H9 (cell line): ENCODE measurements at regions not wholly inside any gene's neighbourhood (a gene's known extent, or its start where the extent isn't known, plus 50 kb on each side); places are given as distances from the start of the nearest gene placed in this dataset.

Source experiments
- DNase-seq: peaks from one replicate; pipeline ENCODE4 v3.0.0-alpha.2; 2017
- H2AFZ ChIP-seq: one replicate; pipeline ENCODE4 v1.6.1; 2013; ENCODE audit warnings: mild to moderate bottlenecking, low read length, control low read depth, moderate library complexity
- H2AK5ac ChIP-seq: 2 replicates; pipeline ENCODE4 v1.6.1; 2013; ENCODE audit warnings: low read length, control low read depth, mixed read lengths; ENCODE audit not compliant: insufficient read length
- H2BK120ac ChIP-seq: one replicate; pipeline ENCODE4 v1.6.1; 2013; ENCODE audit warnings: low read depth, mild to moderate bottlenecking, low read length, control low read depth, inconsistent platforms; ENCODE audit not compliant: poor library complexity, severe bottlenecking
- H2BK12ac ChIP-seq: 2 replicates; pipeline ENCODE4 v1.6.1; 2013; ENCODE audit warnings: low read length, control low read depth, mixed read lengths, low read depth; ENCODE audit not compliant: insufficient read length
- H2BK15ac ChIP-seq: 2 replicates; pipeline ENCODE4 v1.6.1; 2013; ENCODE audit warnings: low read depth, low read length, control low read depth
- H2BK20ac ChIP-seq: one replicate; pipeline ENCODE4 v1.6.1; 2013; ENCODE audit warnings: low read depth, mild to moderate bottlenecking, low read length, control low read depth, inconsistent platforms; ENCODE audit not compliant: poor library complexity, severe bottlenecking
- H2BK5ac ChIP-seq: 2 replicates; pipeline ENCODE4 v1.6.1; 2013; ENCODE audit warnings: low read length, control low read depth, mixed read lengths; ENCODE audit not compliant: insufficient read length
- H3K14ac ChIP-seq: 2 replicates; pipeline ENCODE4 v1.6.1; 2013; ENCODE audit warnings: low read length, control low read depth; ENCODE audit not compliant: insufficient read depth
- H3K18ac ChIP-seq: 2 replicates; pipeline ENCODE4 v1.6.1; 2013; ENCODE audit warnings: low read depth, mild to moderate bottlenecking, mixed read lengths, low read length, control low read depth; ENCODE audit not compliant: insufficient read length
- H3K23ac ChIP-seq: 2 replicates; pipeline ENCODE4 v1.6.1; 2013; ENCODE audit warnings: low read length, control low read depth, mixed read lengths, low read depth; ENCODE audit not compliant: insufficient read length
- H3K23me2 ChIP-seq: 2 replicates; pipeline ENCODE4 v1.6.1; 2013; ENCODE audit warnings: low read depth, mild to moderate bottlenecking, mixed read lengths, low read length, control low read depth; ENCODE audit not compliant: insufficient read length, poor library complexity, severe bottlenecking
- H3K27ac ChIP-seq: 2 replicates; pipeline ENCODE4 v1.5.1; 2013; ENCODE audit warnings: low read length, control low read depth, mixed read lengths, low read depth; ENCODE audit not compliant: insufficient read length
- H3K27me3 ChIP-seq: 2 replicates; pipeline ENCODE4 v1.6.1; 2013; ENCODE audit warnings: low read length, control low read depth, inconsistent platforms; ENCODE audit not compliant: insufficient read depth
- H3K4ac ChIP-seq: 2 replicates; pipeline ENCODE4 v1.6.1; 2013; ENCODE audit warnings: low read depth, mild to moderate bottlenecking, control low read depth, inconsistent platforms, low read length, moderate library complexity
- H3K4me1 ChIP-seq: 2 replicates; pipeline ENCODE4 v1.6.1; 2013; ENCODE audit warnings: low read length, control low read depth, inconsistent platforms; ENCODE audit not compliant: insufficient read depth
- H3K4me2 ChIP-seq: 2 replicates; pipeline ENCODE4 v1.6.1; 2013; ENCODE audit warnings: low read length, control low read depth, mixed read lengths; ENCODE audit not compliant: insufficient read length, insufficient read depth
- H3K56ac ChIP-seq: 2 replicates; pipeline ENCODE4 v1.6.1; 2013; ENCODE audit warnings: low read depth, mild to moderate bottlenecking, mixed read lengths, low read length, control low read depth; ENCODE audit not compliant: insufficient read length
- H3K79me1 ChIP-seq: 2 replicates; pipeline ENCODE4 v1.6.1; 2013; ENCODE audit warnings: low read depth, mild to moderate bottlenecking, moderate library complexity, low read length, control low read depth, inconsistent platforms; ENCODE audit not compliant: insufficient read depth, poor library complexity, severe bottlenecking
- H3K79me2 ChIP-seq: 2 replicates; pipeline ENCODE4 v1.6.1; 2013; ENCODE audit warnings: low read length, control low read depth, inconsistent platforms; ENCODE audit not compliant: insufficient read depth
- H3K9ac ChIP-seq: 2 replicates; pipeline ENCODE4 v1.6.1; 2013; ENCODE audit warnings: low read length, control low read depth, mixed read lengths; ENCODE audit not compliant: insufficient read length; ENCODE audit errors: extremely low read depth
- H3K9me3 ChIP-seq: one replicate; pipeline ENCODE4 v1.6.1; 2013; ENCODE audit warnings: low read depth, low read length, inconsistent platforms; ENCODE audit not compliant: control insufficient read depth
- H3T11ph ChIP-seq: one replicate; pipeline ENCODE4 v1.6.1; 2013; ENCODE audit warnings: mild to moderate bottlenecking, low read length, control low read depth, inconsistent platforms
- H4K20me1 ChIP-seq: one replicate; pipeline ENCODE4 v1.6.1; 2013; ENCODE audit not compliant: control insufficient read depth, insufficient read length, insufficient read depth
- H4K5ac ChIP-seq: 2 replicates; pipeline ENCODE4 v1.6.1; 2013; ENCODE audit warnings: low read depth, mild to moderate bottlenecking, mixed read lengths, low read length, control low read depth; ENCODE audit not compliant: insufficient read length
- H4K8ac ChIP-seq: replicated peaks from 2 replicates; pipeline ENCODE4 v1.6.1; 2013; ENCODE audit warnings: low read length, control low read depth, mixed read lengths, low read depth; ENCODE audit not compliant: insufficient read length
- H4K91ac ChIP-seq: 2 replicates; pipeline ENCODE4 v1.6.1; 2013; ENCODE audit warnings: low read depth, mild to moderate bottlenecking, moderate library complexity, mixed read lengths, low read length, control low read depth; ENCODE audit not compliant: insufficient read length
- H3K27ac Mint-ChIP-seq, 3 experiments: 2 replicates in 2 of 3; 3 replicates in 1 of 3; pipeline ENCODE4 v1.8.0; 2020 to 2021; ENCODE audit warnings: mixed read lengths in 3 of 3, mild to moderate bottlenecking in 1 of 3, moderate library complexity in 1 of 3
- H3K27me3 Mint-ChIP-seq: 2 replicates; pipeline ENCODE4 v1.8.0; 2021; ENCODE audit warnings: low read depth, mild to moderate bottlenecking, moderate library complexity, mixed read lengths
- H3K36me3 Mint-ChIP-seq, 3 experiments: 2 replicates in 2 of 3; 3 replicates in 1 of 3; pipeline ENCODE4 v1.8.0; 2020 to 2021; ENCODE audit warnings: low read depth in 3 of 3, mixed read lengths in 3 of 3; ENCODE audit not compliant: insufficient read depth in 1 of 3
- H3K4me1 Mint-ChIP-seq, 2 experiments: 2 replicates each; pipeline ENCODE4 v1.8.0; 2020; ENCODE audit warnings: mixed read lengths in 2 of 2
- H3K4me3 Mint-ChIP-seq, 2 experiments: 2 replicates in 1 of 2; 3 replicates in 1 of 2; pipeline ENCODE4 v1.8.0; 2020 to 2021; ENCODE audit warnings: mild to moderate bottlenecking in 2 of 2, mixed read lengths in 2 of 2, moderate library complexity in 1 of 2
- H3K9me3 Mint-ChIP-seq, 2 experiments: 2 replicates in 1 of 2; 3 replicates in 1 of 2; pipeline ENCODE4 v1.8.0; 2020; ENCODE audit warnings: mild to moderate bottlenecking in 2 of 2, mixed read lengths in 2 of 2, moderate library complexity in 1 of 2
- CTCF ChIP-seq: fragments of 200-600 bp; sonication (generic); conservative IDR thresholded peaks from 3 replicates; pipeline ENCODE4 v1.8.0; 2021; ENCODE audit warnings: antibody characterized with exemption, mild to moderate bottlenecking
- WGBS: extraction: QIAGEN DNeasy Blood & Tissue Kit; methylation state at CpG from one replicate; pipeline ENCODE4 v1.1.7; 2013; ENCODE audit warnings: missing lambda C conversion rate, low lambda C conversion rate, mixed read lengths; ENCODE audit not compliant: insufficient read length; ENCODE audit errors: extremely low coverage; 5-methylcytosine and 5-hydroxymethylcytosine counted together

GRCh38 chr12:19884021-19884492 is 444.8 kb downstream of the AEBP2 start:
- H2BK5ac ChIP-seq, result no peak overlapping the region
- H3K9ac ChIP-seq, result no peak overlapping the region
- H3K79me2 ChIP-seq, result no peaks in the 10 kb centered on the region
- H3K27ac Mint-ChIP-seq, result no peak overlapping the region
- H2BK120ac ChIP-seq, result no peak overlapping the region
- H3K27me3 ChIP-seq, result no peaks in the 10 kb centered on the region
- H3K4me1 ChIP-seq, result no peaks in the 10 kb centered on the region
- H3K9me3 ChIP-seq, result no peaks in the 10 kb centered on the region
- no peak overlapping the region for H3K14ac ChIP-seq
- no peak for TF ChIP-seq CTCF
- peaks cover 0 to 6% (median 3%) of the 10 kb centered on the region in 3 experiments; a peak in 3 of 7 replicates for H3K36me3 Mint-ChIP-seq
- DNase-seq, result no peak
- no peak overlapping the region for H4K91ac ChIP-seq
- H3T11ph ChIP-seq, result no peak overlapping the region
- H2BK20ac ChIP-seq, result no peak overlapping the region
- H3K18ac ChIP-seq, result no peak overlapping the region
- no peak overlapping the region for H2AK5ac ChIP-seq
- no peak overlapping the region for H2BK15ac ChIP-seq
- no peak overlapping the region for H3K4ac ChIP-seq
- no peak overlapping the region for H3K4me3 Mint-ChIP-seq
- no peak overlapping the region for H2BK12ac ChIP-seq
- no peak overlapping the region for H2AFZ ChIP-seq
- H4K20me1 ChIP-seq, result no peaks in the 10 kb centered on the region
- H4K8ac ChIP-seq, result no peak overlapping the region
- no peaks in the 10 kb centered on the region for H3K4me1 Mint-ChIP-seq
- H3K27me3 Mint-ChIP-seq, result no peaks in the 10 kb centered on the region
- no peaks in the 10 kb centered on the region for H3K79me1 ChIP-seq
- H3K23me2 ChIP-seq, result no peaks in the 10 kb centered on the region
- H3K9me3 Mint-ChIP-seq, result peaks cover 5% of the 10 kb centered on the region in 2 experiments
- H3K4me2 ChIP-seq, result no peak overlapping the region
- H4K5ac ChIP-seq, result no peak overlapping the region
- no peak overlapping the region for H3K27ac ChIP-seq
- no peak overlapping the region for H3K56ac ChIP-seq
- no CpG with 5 or more reads among the region's 3 CpGs for WGBS
- H3K23ac ChIP-seq, result no peak overlapping the region
